ENCODE measurements at regions not wholly inside any gene's neighbourhood (a gene's known extent, or its start where the extent isn't known, plus 50 kb on each side); places are given as distances from the start of the nearest gene placed in this dataset.

DNA sequence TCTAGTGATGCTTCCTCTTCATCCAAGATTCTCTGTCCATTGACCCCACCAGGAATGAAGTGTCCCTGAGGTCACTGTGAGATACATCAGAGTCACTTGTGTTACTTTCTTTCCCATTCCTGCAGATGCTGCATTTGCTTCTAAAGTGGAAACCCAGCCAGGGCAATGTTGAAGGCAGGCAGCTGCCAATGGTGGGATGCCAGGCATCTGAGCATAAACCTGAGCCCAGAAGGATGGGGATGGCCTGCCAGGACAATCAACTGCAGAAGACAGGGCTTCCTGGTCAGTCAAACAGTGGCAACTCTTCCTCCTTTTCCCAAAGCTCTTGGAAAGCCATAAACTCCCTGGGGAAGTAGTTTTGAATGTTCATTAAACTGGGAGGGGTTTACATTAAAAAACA lies 178.0 kb upstream of the TMEM132C start:
- no peaks in the 10 kb centered on the region for H3K9me3 ChIP-seq (ENCODE audit: low read length)
- no peaks in the 10 kb centered on the region for H4K20me1 ChIP-seq (ENCODE audit: insufficient read depth)
- H3K4me2 ChIP-seq (ENCODE audit: low read length): no peak overlapping the region
- no peak overlapping the region for H3K9ac ChIP-seq (ENCODE audit: low read length)
- H3K4me3 ChIP-seq (ENCODE audit: low read length): no peak overlapping the region
- no peaks in the 10 kb centered on the region for H3F3A ChIP-seq (ENCODE audit: insufficient read depth, low read length, poor library complexity, severe bottlenecking)
- no peaks in the 10 kb centered on the region for H3K36me3 ChIP-seq (ENCODE audit: insufficient read depth, low read length)
- H3K9me2 ChIP-seq (ENCODE audit: insufficient read depth, low read length): no peaks in the 10 kb centered on the region
- H2AFZ ChIP-seq (ENCODE audit: low read depth, low read length): no peak overlapping the region
- H3K27me3 ChIP-seq (ENCODE audit: insufficient read depth, low read depth, low read length): no peaks in the 10 kb centered on the region
- no peaks in the 10 kb centered on the region for H3K79me2 ChIP-seq (replicated peaks; ENCODE audit: insufficient read depth, low read length)
- no peak overlapping the region for H3K27ac ChIP-seq (ENCODE audit: low read length)
- no peak for TF ChIP-seq CTCF (IDR thresholded peaks at IDR 0.05; ENCODE audit: poor library complexity, severe bottlenecking)
- no peak for TF ChIP-seq EP300 (conservative IDR thresholded peaks at IDR 0.05; ENCODE audit: poor library complexity, severe bottlenecking)
- no peak for TF ChIP-seq RAD21 (conservative IDR thresholded peaks at IDR 0.05)
- no peak for TF ChIP-seq REST (IDR thresholded peaks at IDR 0.05; ENCODE audit: borderline replicate concordance)
- no peak for TF ChIP-seq TAF1 (IDR thresholded peaks at IDR 0.05; ENCODE audit: low read depth)
- no peak for TF ChIP-seq POLR2AphosphoS5 (IDR thresholded peaks at IDR 0.05)
- TF ChIP-seq EZH2 (IDR thresholded peaks at IDR 0.05; ENCODE audit: borderline replicate concordance, insufficient read depth, low read length, poor library complexity, severe bottlenecking): no peak
- TF ChIP-seq SMC3 (conservative IDR thresholded peaks at IDR 0.05; ENCODE audit: poor library complexity): no peak
- TF ChIP-seq MXI1 (conservative IDR thresholded peaks at IDR 0.05; ENCODE audit: poor library complexity, severe bottlenecking): no peak

DNA sequence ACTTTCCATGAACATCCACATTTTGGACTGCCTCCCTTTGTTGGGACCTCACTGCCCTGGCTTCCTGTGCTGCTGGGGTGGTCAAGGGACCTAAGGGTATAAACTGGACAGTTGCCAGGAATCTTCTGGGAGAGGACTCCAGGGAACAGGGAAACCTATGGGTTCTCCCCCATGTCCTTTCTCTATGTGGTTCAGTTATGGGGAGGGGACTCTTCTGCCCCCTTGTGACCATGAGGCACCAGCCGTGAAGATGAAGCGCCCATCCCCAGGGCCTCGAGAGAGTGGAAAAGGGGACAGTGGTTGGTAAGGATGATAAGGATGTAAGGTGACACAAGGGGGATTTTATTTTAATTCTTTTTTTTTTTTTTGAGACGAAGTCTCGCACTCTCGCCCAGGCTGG lies 177.0 kb upstream of the TMEM132C start:
- no peaks in the 10 kb centered on the region for H3K27me3 ChIP-seq (ENCODE audit: insufficient read depth, low read depth, low read length)
- no peak overlapping the region for H3K4me3 ChIP-seq (ENCODE audit: low read length)
- no peak overlapping the region for H3K9ac ChIP-seq (ENCODE audit: low read length)
- H3K9me3 ChIP-seq (ENCODE audit: low read length): no peaks in the 10 kb centered on the region
- H3K27ac ChIP-seq (ENCODE audit: low read length): no peak overlapping the region
- TF ChIP-seq TAF1 (IDR thresholded peaks at IDR 0.05; ENCODE audit: low read depth) (no peak), REST (IDR thresholded peaks at IDR 0.05; ENCODE audit: borderline replicate concordance) (no peak), CTCF (IDR thresholded peaks at IDR 0.05; ENCODE audit: poor library complexity, severe bottlenecking) (no peak), POLR2AphosphoS5 (IDR thresholded peaks at IDR 0.05) (no peak), EP300 (conservative IDR thresholded peaks at IDR 0.05; ENCODE audit: poor library complexity, severe bottlenecking) (no peak), SMC3 (conservative IDR thresholded peaks at IDR 0.05; ENCODE audit: poor library complexity) (no peak), RAD21 (conservative IDR thresholded peaks at IDR 0.05) (no peak)
- H3K4me2 ChIP-seq (ENCODE audit: low read length): no peak overlapping the region
- H4K20me1 ChIP-seq (ENCODE audit: insufficient read depth): no peaks in the 10 kb centered on the region
- no peaks in the 10 kb centered on the region for H3K9me2 ChIP-seq (ENCODE audit: insufficient read depth, low read length)
- H3F3A ChIP-seq (ENCODE audit: insufficient read depth, low read length, poor library complexity, severe bottlenecking): no peaks in the 10 kb centered on the region
- H3K79me2 ChIP-seq (replicated peaks; ENCODE audit: insufficient read depth, low read length): no peaks in the 10 kb centered on the region
- no peak overlapping the region for H2AFZ ChIP-seq (ENCODE audit: low read depth, low read length)
- no peaks in the 10 kb centered on the region for H3K36me3 ChIP-seq (ENCODE audit: insufficient read depth, low read length)
